ENCODE measurements at regions not wholly inside any gene's neighbourhood (a gene's known extent, or its start where the extent isn't known, plus 50 kb on each side); places are given as distances from the start of the nearest gene placed in this dataset.

- TF ChIP-seq CTCF (IDR thresholded peaks at IDR 0.05; ENCODE audit: control extremely low read depth in 1 of 3, insufficient read depth in 1 of 3, low read depth in 1 of 3, low read length in 3 of 3) (no peak), CREB1 (IDR thresholded peaks at IDR 0.05) (no peak), SIX5 (IDR thresholded peaks at IDR 0.05; ENCODE audit: low read depth, low read length) (no peak), CHD1 (IDR thresholded peaks at IDR 0.05; ENCODE audit: low read depth, low read length) (no peak)
Measured at GRCh38 chr6:90809035-90809434, 222.2 kb upstream of the MAP3K7 start (continued).

All from H1 (cell line).